ENCODE measurements at regions not wholly inside any gene's neighbourhood (a gene's known extent, or its start where the extent isn't known, plus 50 kb on each side); places are given as distances from the start of the nearest gene placed in this dataset.

DNA sequence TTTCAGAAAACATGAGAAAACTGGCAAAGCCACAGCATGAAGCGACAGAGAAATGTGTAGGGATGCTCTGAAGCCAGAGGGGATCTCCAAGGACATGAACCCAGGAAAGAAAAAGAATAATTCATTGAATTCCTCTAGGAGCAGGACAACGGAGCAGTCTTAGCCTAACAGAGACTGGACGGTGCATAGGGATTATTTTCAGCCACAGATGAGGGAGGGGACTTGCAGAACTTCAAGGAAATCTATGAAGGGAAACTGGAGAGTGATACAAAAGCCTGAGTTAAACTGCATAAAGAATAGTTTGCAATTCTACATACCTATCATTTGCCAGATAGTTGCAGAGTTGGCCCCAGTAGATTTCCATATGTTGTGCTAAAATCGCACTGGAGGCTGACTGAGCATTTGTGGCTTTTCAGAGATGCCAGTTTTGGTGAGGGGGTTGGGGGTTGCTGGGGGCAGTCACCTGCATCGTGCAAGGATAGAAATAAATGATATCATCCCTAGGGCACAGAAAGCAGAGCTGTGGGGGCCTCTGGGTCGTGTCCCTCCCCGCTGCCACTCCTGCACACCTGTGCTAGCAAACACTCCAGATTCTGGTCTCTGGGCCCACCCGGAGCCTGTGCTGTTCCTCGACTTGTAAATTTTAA is 443.2 kb upstream of the JARID2 start:
- no peak for TF ChIP-seq CTCF (IDR thresholded peaks at IDR 0.05)

- no peak for TF ChIP-seq CTCF (IDR thresholded peaks at IDR 0.05)
Observed at GRCh38 chr6:14804001-14804784, 441.7 kb upstream of the JARID2 start.

GRCh38 chr6:14804785-14805210 is 441.1 kb upstream of the JARID2 start:
- no peak for TF ChIP-seq CTCF (IDR thresholded peaks at IDR 0.05)

GRCh38 chr6:14806101-14806500 is 439.8 kb upstream of the JARID2 start:
- TF ChIP-seq CTCF (IDR thresholded peaks at IDR 0.05): no peak

- no peak for TF ChIP-seq CTCF (IDR thresholded peaks at IDR 0.05)
Observed at GRCh38 chr6:14807130-14807529, 438.7 kb upstream of the JARID2 start.

DNA sequence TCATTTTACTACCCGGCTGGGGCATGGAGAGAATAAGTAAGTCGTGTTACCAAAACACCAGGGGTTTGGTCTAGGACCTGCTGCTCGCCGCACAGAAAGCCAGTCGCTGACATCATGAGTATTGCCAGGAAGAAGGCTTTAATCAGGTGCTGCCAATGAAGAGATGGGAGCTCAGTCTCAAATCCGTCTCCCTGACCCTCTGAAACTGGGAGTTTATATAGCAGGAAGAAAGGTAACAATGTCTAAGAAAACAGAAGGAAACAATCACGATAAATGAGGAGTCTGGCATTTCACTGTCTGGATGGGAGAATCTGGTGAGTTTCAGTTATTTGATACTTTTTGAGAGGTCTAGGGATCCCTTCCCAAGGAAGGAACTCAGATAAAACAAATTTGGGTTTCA is 437.9 kb upstream of the JARID2 start:
- TF ChIP-seq CTCF (IDR thresholded peaks at IDR 0.05): no peak

DNA sequence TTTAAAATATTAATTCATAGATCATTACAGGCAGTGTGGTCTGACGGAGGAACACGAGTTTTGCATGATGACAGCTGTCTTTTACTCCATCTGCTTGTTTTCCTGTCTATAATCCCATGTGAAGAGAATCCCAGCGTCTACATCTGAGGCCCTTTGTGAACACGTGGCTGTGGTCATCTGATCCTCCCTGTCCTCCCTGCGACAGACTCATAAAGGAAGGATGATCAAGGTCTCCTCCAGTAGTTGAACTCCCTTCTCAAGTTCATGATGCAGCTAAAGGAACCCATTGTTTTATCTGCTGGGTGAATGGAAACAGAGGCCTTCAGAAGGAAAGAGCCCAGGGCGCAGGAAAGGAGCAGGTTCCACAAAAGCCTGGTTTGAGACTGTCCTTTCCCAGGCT is 435.8 kb upstream of the JARID2 start:
- no peak for TF ChIP-seq CTCF (IDR thresholded peaks at IDR 0.05)
